ENCODE measurements at regions not wholly inside any gene's neighbourhood (a gene's known extent, or its start where the extent isn't known, plus 50 kb on each side); places are given as distances from the start of the nearest gene placed in this dataset.

GRCh38 chr2:103823847-103824246 is 1030.1 kb upstream of the POU3F3 start:
- Histone ChIP-seq H3K4me3 (ENCODE audit: low read depth, low read length) (no peak overlapping the region), H3K27me3 (ENCODE audit: control insufficient read depth, insufficient read depth, low read length) (no peaks in the 10 kb centered on the region), H3K9me3 (ENCODE audit: control insufficient read depth, low read length) (no peaks in the 10 kb centered on the region), H3K4me1 (no peaks in the 10 kb centered on the region), H3K27ac (no peak overlapping the region), H3K36me3 (ENCODE audit: control insufficient read depth, insufficient read depth, low read length) (no peaks in the 10 kb centered on the region), H3K79me2 (no peaks in the 10 kb centered on the region), H2AFZ (no peak overlapping the region), H3K4me2 (ENCODE audit: low read length) (no peak overlapping the region), H3K9ac (no peak overlapping the region)
- no peak for TF ChIP-seq CTCF (IDR thresholded peaks at IDR 0.05)

- Histone ChIP-seq H3K36me3 (ENCODE audit: control insufficient read depth, insufficient read depth, low read length) (no peaks in the 10 kb centered on the region), H2AFZ (no peak overlapping the region), H3K4me3 (ENCODE audit: low read depth, low read length) (no peak overlapping the region), H3K9ac (no peak overlapping the region), H3K9me3 (ENCODE audit: control insufficient read depth, low read length) (no peaks in the 10 kb centered on the region), H3K27me3 (ENCODE audit: control insufficient read depth, insufficient read depth, low read length) (no peaks in the 10 kb centered on the region), H3K4me1 (no peaks in the 10 kb centered on the region), H3K79me2 (no peaks in the 10 kb centered on the region), H3K4me2 (ENCODE audit: low read length) (no peak overlapping the region), H3K27ac (no peak overlapping the region)
- no peak for TF ChIP-seq CTCF (IDR thresholded peaks at IDR 0.05)
Observed at GRCh38 chr2:103847276-103847675, 1006.6 kb upstream of the POU3F3 start.

GRCh38 chr2:103859238-103859637 is 994.7 kb upstream of the POU3F3 start:
- no peaks in the 10 kb centered on the region for H3K9me3 ChIP-seq (ENCODE audit: control insufficient read depth, low read length)
- TF ChIP-seq CTCF (IDR thresholded peaks at IDR 0.05) = no peak
- H3K79me2 ChIP-seq = no peaks in the 10 kb centered on the region
- H3K27me3 ChIP-seq (ENCODE audit: control insufficient read depth, insufficient read depth, low read length) = no peaks in the 10 kb centered on the region
- H3K36me3 ChIP-seq (ENCODE audit: control insufficient read depth, insufficient read depth, low read length) = no peaks in the 10 kb centered on the region
- no peak overlapping the region for H3K27ac ChIP-seq
- H3K4me2 ChIP-seq (ENCODE audit: low read length) = no peak overlapping the region
- no peak overlapping the region for H2AFZ ChIP-seq
- no peak overlapping the region for H3K9ac ChIP-seq
- H3K4me1 ChIP-seq = no peaks in the 10 kb centered on the region
- no peak overlapping the region for H3K4me3 ChIP-seq (ENCODE audit: low read depth, low read length)

GRCh38 chr2:103860016-103860415 is 993.9 kb upstream of the POU3F3 start:
- H3K4me2 ChIP-seq (ENCODE audit: low read length) = no peak overlapping the region

More at GRCh38 chr2:103860016-103860415, 993.9 kb upstream of the POU3F3 start:
- no peak overlapping the region for H2AFZ ChIP-seq
- no peaks in the 10 kb centered on the region for H3K27me3 ChIP-seq (ENCODE audit: control insufficient read depth, insufficient read depth, low read length)
- H3K9ac ChIP-seq = no peak overlapping the region
- H3K4me3 ChIP-seq (ENCODE audit: low read depth, low read length) = no peak overlapping the region
- H3K79me2 ChIP-seq = no peaks in the 10 kb centered on the region
- no peak overlapping the region for H3K27ac ChIP-seq
- H3K36me3 ChIP-seq (ENCODE audit: control insufficient read depth, insufficient read depth, low read length) = no peaks in the 10 kb centered on the region
- no peak for TF ChIP-seq CTCF (IDR thresholded peaks at IDR 0.05)
- H3K4me1 ChIP-seq = no peaks in the 10 kb centered on the region
- H3K9me3 ChIP-seq (ENCODE audit: control insufficient read depth, low read length) = no peaks in the 10 kb centered on the region
